Uterus (tissue), 3 donors: ENCODE measurements at regions not wholly inside any gene's neighbourhood (a gene's known extent, or its start where the extent isn't known, plus 50 kb on each side); places are given as distances from the start of the nearest gene placed in this dataset.
"Not testable (repeated sequence)": the region's sequence is repeated elsewhere in the genome, so short reads cannot be mapped to it uniquely, and the experiment has no call there.

ENCODE experiments used
- DNase-seq, 2 donors: peaks; one replicate each; pipeline ENCODE4 v3.0.0-alpha.2; 2019 to 2020
- H3K27ac ChIP-seq, 2 donors: fragments of 200-600 bp; sonication (generic); 1 replicate in 1 of 2; 2 replicates in 1 of 2; pipeline ENCODE4 v1.5.1; 2016 to 2018
- H3K27me3 ChIP-seq, 2 donors: fragments of 200-600 bp; sonication (generic); one replicate each; pipeline ENCODE4 v1.5.1; 2018 to 2019; ENCODE audit warnings: control low read depth in 1 of 2
- H3K36me3 ChIP-seq, 2 donors: fragments of 200-600 bp; sonication (generic); one replicate each; pipeline ENCODE4 v1.5.1; 2019; ENCODE audit warnings: control low read depth in 1 of 2
- H3K4me1 ChIP-seq, 2 donors: fragments of 200-600 bp; sonication (generic); one replicate each; pipeline ENCODE4 v1.5.1; 2018 to 2019; ENCODE audit warnings: control low read depth in 1 of 2
- H3K4me3 ChIP-seq, 2 donors: fragments of 200-600 bp; sonication (generic); 1 replicate in 1 of 2; 2 replicates in 1 of 2; pipeline ENCODE4 v1.5.1; 2018 to 2019; ENCODE audit warnings: mild to moderate bottlenecking in 1 of 2
- H3K9me3 ChIP-seq, 2 donors: fragments of 200-600 bp; sonication (generic); one replicate each; pipeline ENCODE4 v1.5.1; 2019; ENCODE audit warnings: control low read depth in 1 of 2
- POLR2A ChIP-seq, 2 donors: fragments of 450-650 bp; IDR thresholded peaks; one replicate each; pipeline ENCODE4 v1.6.1; 2016; ENCODE audit warnings: antibody characterized with exemption in 2 of 2, mild to moderate bottlenecking in 1 of 2, moderate library complexity in 1 of 2
- intact Hi-C: fragments of 100-400 bp; cut with DNase I; formaldehyde crosslinking; loops from one replicate; pipeline ENCODE4 v1.15.1; 2023; ENCODE audit warnings: low total_unique reads
- TF ChIP-seq, protein P1 (sequence below), 4 experiments: fragments of 200-600 bp in 2 of 4; fragments of 450-650 bp in 2 of 4; sonication (generic) in 2 of 4; IDR thresholded peaks; one replicate each; pipeline ENCODE4 v1.5.1; 2016 to 2019; ENCODE audit warnings: antibody characterized with exemption in 4 of 4, mild to moderate bottlenecking in 2 of 4, moderate library complexity in 1 of 4
- donor health status: DM: yes; HTN: yes; CAD: no.

DNA sequence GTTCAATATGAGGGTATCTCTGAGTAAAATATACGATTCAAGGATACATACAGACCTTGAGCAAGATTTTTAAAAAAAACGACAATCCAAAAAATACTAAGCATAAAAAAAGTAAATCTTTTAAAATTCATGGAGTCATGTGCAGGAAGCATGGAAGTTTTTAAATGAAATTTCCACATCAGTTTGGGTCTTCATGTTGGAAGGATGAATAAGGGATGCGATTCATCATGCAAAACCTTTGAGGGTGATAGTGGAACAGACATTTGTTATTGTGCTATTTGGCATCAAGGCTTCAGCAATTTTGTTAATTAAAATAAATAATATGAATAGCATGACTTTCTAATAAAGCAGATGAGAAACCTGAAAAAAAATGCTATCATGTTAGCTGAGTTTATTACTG lies 815.0 kb upstream of the PCDH10 start:
- no peak for DNase-seq
- no peaks in the 10 kb centered on the region for H3K4me1 ChIP-seq
- TF ChIP-seq, protein P1, sequence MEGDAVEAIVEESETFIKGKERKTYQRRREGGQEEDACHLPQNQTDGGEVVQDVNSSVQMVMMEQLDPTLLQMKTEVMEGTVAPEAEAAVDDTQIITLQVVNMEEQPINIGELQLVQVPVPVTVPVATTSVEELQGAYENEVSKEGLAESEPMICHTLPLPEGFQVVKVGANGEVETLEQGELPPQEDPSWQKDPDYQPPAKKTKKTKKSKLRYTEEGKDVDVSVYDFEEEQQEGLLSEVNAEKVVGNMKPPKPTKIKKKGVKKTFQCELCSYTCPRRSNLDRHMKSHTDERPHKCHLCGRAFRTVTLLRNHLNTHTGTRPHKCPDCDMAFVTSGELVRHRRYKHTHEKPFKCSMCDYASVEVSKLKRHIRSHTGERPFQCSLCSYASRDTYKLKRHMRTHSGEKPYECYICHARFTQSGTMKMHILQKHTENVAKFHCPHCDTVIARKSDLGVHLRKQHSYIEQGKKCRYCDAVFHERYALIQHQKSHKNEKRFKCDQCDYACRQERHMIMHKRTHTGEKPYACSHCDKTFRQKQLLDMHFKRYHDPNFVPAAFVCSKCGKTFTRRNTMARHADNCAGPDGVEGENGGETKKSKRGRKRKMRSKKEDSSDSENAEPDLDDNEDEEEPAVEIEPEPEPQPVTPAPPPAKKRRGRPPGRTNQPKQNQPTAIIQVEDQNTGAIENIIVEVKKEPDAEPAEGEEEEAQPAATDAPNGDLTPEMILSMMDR (IDR thresholded peaks at IDR 0.05): no peak
- TF ChIP-seq POLR2A (IDR thresholded peaks at IDR 0.05): no peak
- no peaks in the 10 kb centered on the region for H3K36me3 ChIP-seq
- H3K9me3 ChIP-seq: no peaks in the 10 kb centered on the region
- no peaks in the 10 kb centered on the region for H3K27me3 ChIP-seq
- intact Hi-C loops: no loop called here
- H3K4me3 ChIP-seq: no peak overlapping the region
- no peak overlapping the region for H3K27ac ChIP-seq

DNA sequence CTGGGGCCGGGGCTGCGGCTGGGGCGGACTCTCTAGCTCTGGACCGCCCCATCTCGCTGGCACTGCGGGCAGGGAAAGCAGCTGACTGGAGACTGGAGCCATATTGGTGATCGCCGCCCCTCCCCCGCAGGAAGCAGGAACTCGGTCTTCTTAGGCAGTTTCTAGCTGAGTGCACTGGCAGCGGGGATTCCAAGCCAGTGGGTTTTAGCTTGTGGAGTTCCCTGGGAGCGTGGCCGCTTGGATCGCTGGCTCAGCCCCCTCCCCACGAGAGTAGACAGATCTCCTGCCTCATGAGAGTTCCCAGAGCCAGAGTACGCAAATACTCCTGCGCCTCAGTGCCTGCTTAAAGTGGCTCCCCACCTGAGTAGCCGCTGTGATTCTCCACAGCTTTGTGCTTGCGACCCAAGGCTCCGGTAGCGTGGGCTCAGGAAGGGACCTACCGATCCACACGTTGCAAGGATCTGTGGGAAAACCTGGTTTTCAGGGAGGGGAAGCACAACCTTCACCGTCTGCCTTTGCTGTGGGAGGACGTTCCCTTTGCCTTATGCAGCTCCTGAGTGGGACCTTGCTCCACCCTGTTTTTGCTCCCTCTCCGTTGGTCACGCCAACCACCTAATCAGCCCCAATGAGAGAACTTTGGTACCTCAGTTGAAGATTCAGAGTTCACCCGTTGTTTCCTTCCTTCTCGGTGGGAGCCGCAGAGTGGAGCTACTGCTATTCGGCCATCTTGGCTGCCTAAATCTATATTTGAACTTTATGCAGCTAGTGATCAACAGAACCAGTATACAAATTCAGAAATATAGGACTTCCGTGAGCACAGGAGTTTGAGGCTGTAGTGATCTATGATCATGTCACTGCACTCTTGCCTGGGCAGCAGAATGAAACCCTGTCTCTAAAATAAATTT lies 803.9 kb upstream of the PCDH10 start:
- no peaks in the 10 kb centered on the region for H3K27me3 ChIP-seq
- no peaks in the 10 kb centered on the region for H3K4me1 ChIP-seq
- H3K36me3 ChIP-seq: no peaks in the 10 kb centered on the region
- no peaks in the 10 kb centered on the region for H3K9me3 ChIP-seq
- TF ChIP-seq, protein P1 (IDR thresholded peaks at IDR 0.05): no peak
- no peak for TF ChIP-seq POLR2A (IDR thresholded peaks at IDR 0.05)
- no peak for DNase-seq
- H3K27ac ChIP-seq: no peak overlapping the region
- intact Hi-C loops: no loop called here
- no peak overlapping the region for H3K4me3 ChIP-seq

DNA sequence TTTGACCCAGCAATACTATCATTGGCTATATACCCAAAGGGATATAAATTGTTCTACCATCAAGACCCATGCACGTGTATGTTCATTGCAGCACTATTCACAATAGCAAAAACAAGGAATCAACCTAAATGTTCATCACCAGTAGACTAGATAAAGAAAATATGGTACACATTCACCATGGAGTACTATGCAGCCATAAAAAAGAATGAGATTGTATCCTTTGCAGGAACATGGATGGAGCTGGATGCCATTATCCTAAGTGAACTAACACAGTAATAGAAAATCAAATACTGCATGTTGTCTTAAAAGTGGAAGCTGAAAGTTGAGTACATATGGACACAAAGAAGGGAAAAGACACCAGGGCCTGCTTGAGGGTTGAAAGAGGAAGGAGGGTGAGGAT lies 803.1 kb upstream of the PCDH10 start:
- DNase-seq: no peak
- Histone ChIP-seq H3K4me1 (no peaks in the 10 kb centered on the region), H3K27ac (no peak overlapping the region), H3K27me3 (no peaks in the 10 kb centered on the region), H3K4me3 (no peak overlapping the region), H3K36me3 (no peaks in the 10 kb centered on the region), H3K9me3 (no peaks in the 10 kb centered on the region)
- intact Hi-C loops: no loop called here
- TF ChIP-seq, protein P1 (IDR thresholded peaks at IDR 0.05): no peak
- no peak for TF ChIP-seq POLR2A (IDR thresholded peaks at IDR 0.05)

DNA sequence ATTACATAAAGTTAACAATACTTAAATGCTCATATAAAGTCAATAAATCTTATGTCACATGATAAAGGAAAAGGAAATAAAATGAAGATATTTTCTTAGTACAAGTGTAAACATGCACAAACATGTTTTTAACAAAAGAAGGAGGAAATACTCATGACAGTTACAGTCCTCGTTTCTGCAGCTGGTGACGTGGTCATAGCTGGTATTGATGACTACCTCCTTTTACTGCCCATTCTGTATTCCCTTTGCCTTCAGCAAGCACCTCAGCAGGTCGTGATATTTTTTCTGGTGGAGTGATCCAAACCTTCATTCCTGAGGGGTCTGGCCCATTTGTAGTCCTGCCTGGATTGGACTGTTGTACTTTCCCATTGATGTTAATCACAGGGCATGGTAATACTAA lies 797.5 kb upstream of the PCDH10 start:
- intact Hi-C loops, H3K4me1 ChIP-seq, H3K4me3 ChIP-seq, DNase-seq, H3K36me3 ChIP-seq, H3K27me3 ChIP-seq, H3K27ac ChIP-seq, H3K9me3 ChIP-seq: not testable (repeated sequence)

DNA sequence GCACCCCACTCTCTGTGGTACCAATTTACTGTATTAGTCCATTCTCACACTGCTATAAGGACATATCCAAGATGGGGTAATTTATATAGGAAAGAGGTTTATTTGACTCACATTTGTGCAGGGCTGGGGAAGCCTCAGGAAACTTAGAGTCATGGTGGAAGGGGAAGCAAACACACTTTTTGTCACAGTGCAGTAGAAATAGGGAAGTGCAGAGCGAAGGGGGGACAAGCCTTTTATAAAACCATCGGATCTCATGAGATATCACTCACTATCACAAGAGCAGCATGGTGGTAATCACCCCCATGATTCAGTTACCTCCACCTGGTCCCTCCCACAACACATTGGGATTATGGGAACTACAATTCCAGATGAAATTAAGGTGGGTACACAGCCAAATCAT lies 766.9 kb upstream of the PCDH10 start:
- intact Hi-C loops: no loop called here
- TF ChIP-seq, protein P1 (IDR thresholded peaks at IDR 0.05): no peak
- TF ChIP-seq POLR2A (IDR thresholded peaks at IDR 0.05): no peak

More for the DNA sequence above, 766.9 kb upstream of the PCDH10 start:
- H3K27ac ChIP-seq: no peak overlapping the region
- H3K4me3 ChIP-seq: no peak overlapping the region
- H3K9me3 ChIP-seq: no peaks in the 10 kb centered on the region
- no peaks in the 10 kb centered on the region for H3K27me3 ChIP-seq
- no peaks in the 10 kb centered on the region for H3K36me3 ChIP-seq
- no peaks in the 10 kb centered on the region for H3K4me1 ChIP-seq
- DNase-seq: no peak
